Left lung (tissue), 4 donors: ENCODE measurements at regions not wholly inside any gene's neighbourhood (a gene's known extent, or its start where the extent isn't known, plus 50 kb on each side); places are given as distances from the start of the nearest gene placed in this dataset.

Experiments used
- ATAC-seq: fragments of 200-7000 bp; cut with Tn5 transposase; one replicate; pipeline ENCODE4 v1.9.1; 2020; ENCODE audit warnings: moderate library complexity
- DNase-seq, 4 donors: peaks; one replicate each; pipeline ENCODE4 v3.0.0-alpha.2; 2013 to 2020
- H3K27ac ChIP-seq, 2 donors: fragments of 200-600 bp; sonication (generic) in 1 of 2; one replicate each; pipeline versions ENCODE4 v1.5.0 to v1.8.0; 2020 to 2021
- H3K27me3 ChIP-seq, 2 donors: fragments of 200-600 bp; sonication (generic) in 1 of 2; one replicate each; pipeline versions ENCODE4 v1.5.0 to v1.8.0; 2020 to 2021
- H3K36me3 ChIP-seq, 2 donors: fragments of 200-600 bp; sonication (generic) in 1 of 2; one replicate each; pipeline versions ENCODE4 v1.5.0 to v1.8.0; 2020 to 2021
- H3K4me1 ChIP-seq, 2 donors: fragments of 200-600 bp; one replicate each; pipeline ENCODE4 v1.8.0; 2021
- H3K4me3 ChIP-seq, 2 donors: fragments of 200-600 bp; sonication (generic) in 1 of 2; one replicate each; pipeline versions ENCODE4 v1.5.0 to v1.8.0; 2020 to 2021; ENCODE audit warnings: mild to moderate bottlenecking in 1 of 2
- H3K9me3 ChIP-seq, 2 donors: fragments of 200-600 bp; sonication (generic) in 1 of 2; one replicate each; pipeline versions ENCODE4 v1.5.0 to v1.8.0; 2020 to 2021
- CTCF ChIP-seq, 2 donors: fragments of 200-600 bp; sonication (generic) in 1 of 2; IDR thresholded peaks; one replicate each; pipeline versions ENCODE4 v1.5.0 to v1.8.0; 2021; ENCODE audit warnings: antibody characterized with exemption in 2 of 2
- intact Hi-C, 2 donors: fragments of 100-400 bp; cut with DNase I; formaldehyde crosslinking; loops; one replicate each; pipeline versions ENCODE4 v1.11.2 to v1.14.2; 2022
- donor health status: DM: no; HTN: yes; CAD: no.
- donor health status: DM: no; HTN: no; CAD: no.

- no peak overlapping the region for H3K27ac ChIP-seq
- intact Hi-C loops: no loop called here
- ATAC-seq (no peak), DNase-seq (no peak)
- H3K4me3 ChIP-seq: no peak overlapping the region
- no peaks in the 10 kb centered on the region for H3K36me3 ChIP-seq
- TF ChIP-seq CTCF (IDR thresholded peaks at IDR 0.05): no peak
- H3K27me3 ChIP-seq: peaks cover 0 to 14% of the 10 kb centered on the region in 2 donors
- H3K4me1 ChIP-seq: peaks cover 0 to 9% of the 10 kb centered on the region in 2 donors
- no peaks in the 10 kb centered on the region for H3K9me3 ChIP-seq
These were observed 63.0 kb downstream of the PRR18 start for GRCh38 chr6:166245148-166245547.

DNA sequence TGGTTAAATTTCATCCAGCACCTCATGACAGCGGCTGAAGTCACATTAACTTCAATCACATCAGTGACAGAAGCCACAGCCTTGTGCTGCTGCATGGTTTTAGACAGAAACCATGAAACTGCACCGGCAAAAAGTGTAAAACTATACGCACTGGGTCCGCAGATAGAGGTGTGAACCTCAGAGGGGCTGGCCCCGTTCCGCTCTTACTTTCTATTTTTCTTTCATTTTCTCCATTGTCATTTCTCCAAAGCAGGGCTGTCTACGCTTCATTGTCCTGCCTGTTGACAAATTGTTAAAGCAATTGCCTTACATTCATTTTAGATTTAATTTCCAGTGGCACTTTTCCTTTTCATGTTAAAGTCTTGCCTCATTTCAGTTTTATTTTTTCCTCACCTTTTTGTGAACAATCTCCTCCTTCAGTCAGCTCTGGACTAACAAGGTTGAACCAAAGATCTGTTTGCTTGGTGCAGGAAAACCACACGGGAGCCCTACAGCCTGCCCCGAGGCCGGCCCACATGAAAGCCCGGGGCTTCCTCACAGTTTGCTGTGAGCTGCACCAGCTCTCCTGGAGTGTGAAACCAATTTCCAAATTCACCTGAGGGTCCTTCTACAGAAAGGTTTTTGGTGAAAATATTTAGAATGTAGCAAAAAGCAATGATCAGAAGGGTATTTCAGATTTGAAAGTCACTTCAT, 63.7 kb downstream of the PRR18 start:
- H3K9me3 ChIP-seq: no peaks in the 10 kb centered on the region
- ATAC-seq (no peak), DNase-seq (peak in 1 of 4 donors; percentile 61)
- H3K36me3 ChIP-seq: no peaks in the 10 kb centered on the region
- no peak overlapping the region for H3K27ac ChIP-seq
- intact Hi-C loops: no loop called here
- peaks cover 0 to 9% of the 10 kb centered on the region in 2 donors for H3K4me1 ChIP-seq
- TF ChIP-seq CTCF (IDR thresholded peaks at IDR 0.05): no peak
- peaks cover 0 to 14% of the 10 kb centered on the region in 2 donors for H3K27me3 ChIP-seq
- H3K4me3 ChIP-seq: no peak overlapping the region

GRCh38 chr6:166242888-166243287, 65.3 kb downstream of the PRR18 start:
- intact Hi-C loops: no loop called here
- H3K27ac ChIP-seq: no peak overlapping the region
- no peaks in the 10 kb centered on the region for H3K9me3 ChIP-seq
- DNase-seq (no peak), ATAC-seq (no peak)
- no peak overlapping the region for H3K4me3 ChIP-seq
- no peak for TF ChIP-seq CTCF (IDR thresholded peaks at IDR 0.05)
- no peaks in the 10 kb centered on the region for H3K36me3 ChIP-seq
- peaks cover 0 to 14% of the 10 kb centered on the region in 2 donors for H3K27me3 ChIP-seq
- H3K4me1 ChIP-seq: peaks cover 0 to 9% of the 10 kb centered on the region in 2 donors

GRCh38 chr6:166241974-166242373, 66.2 kb downstream of the PRR18 start:
- no peak for ATAC-seq
- Histone ChIP-seq H3K36me3 (no peaks in the 10 kb centered on the region), H3K27me3 (peaks cover 0 to 14% of the 10 kb centered on the region in 2 donors)

DNA sequence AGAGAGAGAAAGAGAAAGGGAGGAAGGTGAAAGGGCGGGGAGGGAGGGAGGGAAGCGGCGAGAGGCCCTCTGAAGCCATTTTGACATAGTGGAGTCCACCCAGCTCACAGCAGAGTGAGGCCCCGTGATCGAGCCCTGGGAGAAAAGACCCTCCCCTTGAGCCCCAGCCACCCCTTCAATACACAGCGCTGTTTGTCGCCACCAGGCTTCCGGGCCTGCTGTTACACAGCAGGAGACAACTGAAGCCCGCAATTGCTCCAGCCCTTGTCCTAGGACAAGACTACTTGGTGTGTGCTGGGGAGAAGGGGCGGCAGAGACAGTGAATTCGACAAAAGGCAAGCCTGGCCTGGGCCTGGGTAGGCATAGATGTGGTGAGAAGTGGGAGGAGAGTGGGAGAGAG, 67.3 kb downstream of the PRR18 start:
- no peaks in the 10 kb centered on the region for H3K36me3 ChIP-seq
- H3K4me1 ChIP-seq: peaks cover 0 to 22% of the 10 kb centered on the region in 2 donors
- no peaks in the 10 kb centered on the region for H3K9me3 ChIP-seq
- intact Hi-C loops: no loop called here
- no peak for ATAC-seq
- DNase-seq: no peak
- no peak overlapping the region for H3K27ac ChIP-seq
- TF ChIP-seq CTCF (IDR thresholded peaks at IDR 0.05): no peak
- peaks cover 0 to 15% of the 10 kb centered on the region in 2 donors for H3K27me3 ChIP-seq
- H3K4me3 ChIP-seq: no peak overlapping the region

More at GRCh38 chr6:166241974-166242373, 66.2 kb downstream of the PRR18 start:
- intact Hi-C loops: no loop called here
- TF ChIP-seq CTCF (IDR thresholded peaks at IDR 0.05): no peak
- Histone ChIP-seq H3K27ac (no peak overlapping the region), H3K9me3 (no peaks in the 10 kb centered on the region), H3K4me3 (no peak overlapping the region), H3K4me1 (peaks cover 0 to 13% of the 10 kb centered on the region in 2 donors)
- no peak for DNase-seq
